Suprapubic skin (tissue), 3 donors: ENCODE measurements at regions not wholly inside any gene's neighbourhood (a gene's known extent, or its start where the extent isn't known, plus 50 kb on each side); places are given as distances from the start of the nearest gene placed in this dataset.

Experiments used
- POLR2A ChIP-seq, 2 donors: fragments of 450-650 bp; IDR thresholded peaks; one replicate each; pipeline ENCODE4 v1.6.1; 2017; ENCODE audit warnings: antibody characterized with exemption in 2 of 2, mild to moderate bottlenecking in 2 of 2, moderate library complexity in 2 of 2
- TF ChIP-seq, protein P1 (sequence below), 2 donors: fragments of 200-600 bp in 1 of 2; fragments of 450-650 bp in 1 of 2; sonication (generic) in 1 of 2; IDR thresholded peaks; one replicate each; pipeline ENCODE4 v1.5.1; 2016 to 2019; ENCODE audit warnings: antibody characterized with exemption in 2 of 2, mild to moderate bottlenecking in 1 of 2, moderate library complexity in 1 of 2

DNA sequence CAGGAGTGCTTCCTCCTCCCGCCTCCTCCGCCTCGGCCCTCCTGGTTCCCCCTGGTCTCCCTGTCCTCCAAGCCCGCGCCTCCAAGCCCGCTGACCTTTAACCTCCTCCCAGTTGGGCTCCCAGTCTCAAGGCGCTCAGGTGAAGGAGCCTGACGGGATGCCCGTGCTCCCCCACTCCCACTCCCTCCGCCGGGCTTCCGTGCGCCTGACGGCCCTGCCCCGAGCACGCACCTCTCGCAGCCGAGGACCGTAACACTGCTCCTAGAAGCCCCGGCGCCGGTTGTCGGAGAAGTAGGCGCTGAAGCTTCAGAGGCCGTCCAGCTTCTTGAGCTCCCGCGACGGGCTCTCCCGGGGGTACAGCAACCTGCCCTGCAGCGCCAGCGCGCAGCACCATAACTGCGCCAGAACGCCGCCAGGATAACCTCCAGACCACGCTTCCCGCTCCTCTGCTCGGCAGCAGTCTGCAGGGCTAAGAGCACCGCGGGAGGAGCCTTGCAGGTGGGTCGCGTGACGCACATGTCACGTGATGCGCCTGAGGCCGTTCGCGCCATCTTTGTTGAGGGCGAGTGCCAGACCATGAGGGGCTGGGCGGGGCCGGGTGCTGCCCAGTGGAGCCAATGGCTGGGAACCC lies 71.0 kb upstream of the ZNF479 start:
- TF ChIP-seq, protein P1, sequence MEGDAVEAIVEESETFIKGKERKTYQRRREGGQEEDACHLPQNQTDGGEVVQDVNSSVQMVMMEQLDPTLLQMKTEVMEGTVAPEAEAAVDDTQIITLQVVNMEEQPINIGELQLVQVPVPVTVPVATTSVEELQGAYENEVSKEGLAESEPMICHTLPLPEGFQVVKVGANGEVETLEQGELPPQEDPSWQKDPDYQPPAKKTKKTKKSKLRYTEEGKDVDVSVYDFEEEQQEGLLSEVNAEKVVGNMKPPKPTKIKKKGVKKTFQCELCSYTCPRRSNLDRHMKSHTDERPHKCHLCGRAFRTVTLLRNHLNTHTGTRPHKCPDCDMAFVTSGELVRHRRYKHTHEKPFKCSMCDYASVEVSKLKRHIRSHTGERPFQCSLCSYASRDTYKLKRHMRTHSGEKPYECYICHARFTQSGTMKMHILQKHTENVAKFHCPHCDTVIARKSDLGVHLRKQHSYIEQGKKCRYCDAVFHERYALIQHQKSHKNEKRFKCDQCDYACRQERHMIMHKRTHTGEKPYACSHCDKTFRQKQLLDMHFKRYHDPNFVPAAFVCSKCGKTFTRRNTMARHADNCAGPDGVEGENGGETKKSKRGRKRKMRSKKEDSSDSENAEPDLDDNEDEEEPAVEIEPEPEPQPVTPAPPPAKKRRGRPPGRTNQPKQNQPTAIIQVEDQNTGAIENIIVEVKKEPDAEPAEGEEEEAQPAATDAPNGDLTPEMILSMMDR (IDR thresholded peaks at IDR 0.05) = no peak
- TF ChIP-seq POLR2A (IDR thresholded peaks at IDR 0.05) = no peak
